ENCODE measurements at regions not wholly inside any gene's neighbourhood (a gene's known extent, or its start where the extent isn't known, plus 50 kb on each side); places are given as distances from the start of the nearest gene placed in this dataset.
"Not testable (repeated sequence)": the region's sequence is repeated elsewhere in the genome, so short reads cannot be mapped to it uniquely, and the experiment has no call there.

- DNase-seq: no peak
Measured at GRCh38 chr3:110629917-110630316, 441.7 kb upstream of the NECTIN3 start.

GRCh38 chr3:110644203-110644602, 427.4 kb upstream of the NECTIN3 start:
- no peak for DNase-seq

- DNase-seq: no peak
Measured at GRCh38 chr3:110646055-110646454, 425.6 kb upstream of the NECTIN3 start.

- DNase-seq: no peak
Measured at GRCh38 chr3:110646496-110646895, 425.1 kb upstream of the NECTIN3 start.

GRCh38 chr3:110647586-110647985, 424.0 kb upstream of the NECTIN3 start:
- DNase-seq: no peak

- DNase-seq: no peak
Measured at GRCh38 chr3:110650741-110651140, 420.9 kb upstream of the NECTIN3 start.

GRCh38 chr3:110654843-110655502, 416.6 kb upstream of the NECTIN3 start:
- DNase-seq: no peak

GRCh38 chr3:110656394-110657025, 415.1 kb upstream of the NECTIN3 start:
- DNase-seq: no peak

- DNase-seq: no peak
Measured at GRCh38 chr3:110664148-110664547, 407.5 kb upstream of the NECTIN3 start.

GRCh38 chr3:110666495-110666894, 405.1 kb upstream of the NECTIN3 start:
- DNase-seq: no peak

GRCh38 chr3:110667216-110667615, 404.4 kb upstream of the NECTIN3 start:
- DNase-seq: no peak

- no peak for DNase-seq
Measured at GRCh38 chr3:110670407-110670806, 401.2 kb upstream of the NECTIN3 start.

GRCh38 chr3:110677506-110677905, 394.1 kb upstream of the NECTIN3 start:
- DNase-seq: no peak

- DNase-seq: no peak
Measured at GRCh38 chr3:110679285-110679684, 392.3 kb upstream of the NECTIN3 start.

- no peak for DNase-seq
Measured at GRCh38 chr3:110680450-110680849, 391.2 kb upstream of the NECTIN3 start.

- DNase-seq: no peak
Measured at GRCh38 chr3:110684466-110684865, 387.1 kb upstream of the NECTIN3 start.

GRCh38 chr3:110685630-110686029, 386.0 kb upstream of the NECTIN3 start:
- DNase-seq: no peak

GRCh38 chr3:110686701-110687100, 384.9 kb upstream of the NECTIN3 start:
- no peak for DNase-seq

GRCh38 chr3:110687138-110687537, 384.5 kb upstream of the NECTIN3 start:
- no peak for DNase-seq

GRCh38 chr3:110697961-110698360, 373.7 kb upstream of the NECTIN3 start:
- no peak for DNase-seq

GRCh38 chr3:110704332-110704731, 367.3 kb upstream of the NECTIN3 start:
- DNase-seq: not testable (repeated sequence)

GRCh38 chr3:110708156-110708555, 363.5 kb upstream of the NECTIN3 start:
- DNase-seq: no peak

- no peak for DNase-seq
Measured at GRCh38 chr3:110710156-110710555, 361.5 kb upstream of the NECTIN3 start.

- DNase-seq: no peak
Measured at GRCh38 chr3:110710603-110711002, 361.0 kb upstream of the NECTIN3 start.
